ENCODE measurements at regions not wholly inside any gene's neighbourhood (a gene's known extent, or its start where the extent isn't known, plus 50 kb on each side); places are given as distances from the start of the nearest gene placed in this dataset.
A peak's percentile ranks its signal among the peaks of the same experiment; 100 is the strongest.

GRCh38 chr22:23522623-23523251 lies 57.4 kb downstream of the IGLL1 start:
- no peak for DNase-seq (ENCODE audit: low spot score)

GRCh38 chr22:23521441-23522113 lies 58.5 kb downstream of the IGLL1 start:
- DNase-seq (ENCODE audit: low spot score): peak; percentile 94

GRCh38 chr22:23520863-23521440 lies 59.1 kb downstream of the IGLL1 start:
- no peak for DNase-seq (ENCODE audit: low spot score)

GRCh38 chr22:23519442-23520157 lies 60.5 kb downstream of the IGLL1 start:
- no peak for DNase-seq (ENCODE audit: low spot score)

GRCh38 chr22:23518376-23519187 lies 61.5 kb downstream of the IGLL1 start:
- DNase-seq (ENCODE audit: low spot score): no peak

- no peak for DNase-seq (ENCODE audit: low spot score)
Measured at GRCh38 chr22:23517804-23518375, 62.2 kb downstream of the IGLL1 start.

GRCh38 chr22:23516304-23516703 lies 63.8 kb downstream of the IGLL1 start:
- no peak for DNase-seq (ENCODE audit: low spot score)

- DNase-seq (ENCODE audit: low spot score): no peak
Measured at GRCh38 chr22:23514322-23515038, 65.6 kb downstream of the IGLL1 start.

GRCh38 chr22:23513705-23514104 lies 66.4 kb downstream of the IGLL1 start:
- no peak for DNase-seq (ENCODE audit: low spot score)

- DNase-seq (ENCODE audit: low spot score): no peak
Measured at GRCh38 chr22:23513133-23513532, 67.0 kb downstream of the IGLL1 start.

- DNase-seq (ENCODE audit: low spot score): no peak
Measured at GRCh38 chr22:23512721-23513120, 67.4 kb downstream of the IGLL1 start.

- DNase-seq (ENCODE audit: low spot score): no peak
Measured at GRCh38 chr22:23512348-23512705, 67.8 kb downstream of the IGLL1 start.

GRCh38 chr22:23511627-23512347 lies 68.3 kb downstream of the IGLL1 start:
- no peak for DNase-seq (ENCODE audit: low spot score)

GRCh38 chr22:23509571-23510302 lies 70.4 kb downstream of the IGLL1 start:
- no peak for DNase-seq (ENCODE audit: low spot score)

- DNase-seq (ENCODE audit: low spot score): peak; percentile 75
Measured at GRCh38 chr22:23504516-23504915, 75.6 kb downstream of the IGLL1 start.

GRCh38 chr22:23503736-23504440 lies 76.2 kb downstream of the IGLL1 start:
- no peak for DNase-seq (ENCODE audit: low spot score)

GRCh38 chr22:23503142-23503541 lies 76.9 kb downstream of the IGLL1 start:
- no peak for DNase-seq (ENCODE audit: low spot score)

- DNase-seq (ENCODE audit: low spot score): no peak
Measured at GRCh38 chr22:23501708-23502107, 78.4 kb downstream of the IGLL1 start.

GRCh38 chr22:23501261-23501619 lies 78.8 kb downstream of the IGLL1 start:
- DNase-seq (ENCODE audit: low spot score): no peak

All from germinal center (tissue), 1 donor.